AG09309 (cell line): ENCODE measurements at regions not wholly inside any gene's neighbourhood (a gene's known extent, or its start where the extent isn't known, plus 50 kb on each side); places are given as distances from the start of the nearest gene placed in this dataset.
"Not testable (repeated sequence)": the region's sequence is repeated elsewhere in the genome, so short reads cannot be mapped to it uniquely, and the experiment has no call there.

Source experiments
- DNase-seq: peaks from one replicate; pipeline ENCODE4 v3.0.0-alpha.2; 2010; ENCODE audit warnings: low read depth
- H3K4me3 ChIP-seq: 2 replicates; pipeline ENCODE4 v1.5.1; 2011; ENCODE audit warnings: mild to moderate bottlenecking, low read depth, low read length, moderate library complexity; ENCODE audit not compliant: control insufficient read depth
- TF ChIP-seq, protein P1 (sequence below): IDR thresholded peaks from 2 replicates; pipeline ENCODE4 v1.5.1; 2011; ENCODE audit warnings: mild to moderate bottlenecking, low read depth, low read length, inconsistent platforms; ENCODE audit not compliant: insufficient read depth, control insufficient read depth; ENCODE audit errors: missing control alignments

DNA sequence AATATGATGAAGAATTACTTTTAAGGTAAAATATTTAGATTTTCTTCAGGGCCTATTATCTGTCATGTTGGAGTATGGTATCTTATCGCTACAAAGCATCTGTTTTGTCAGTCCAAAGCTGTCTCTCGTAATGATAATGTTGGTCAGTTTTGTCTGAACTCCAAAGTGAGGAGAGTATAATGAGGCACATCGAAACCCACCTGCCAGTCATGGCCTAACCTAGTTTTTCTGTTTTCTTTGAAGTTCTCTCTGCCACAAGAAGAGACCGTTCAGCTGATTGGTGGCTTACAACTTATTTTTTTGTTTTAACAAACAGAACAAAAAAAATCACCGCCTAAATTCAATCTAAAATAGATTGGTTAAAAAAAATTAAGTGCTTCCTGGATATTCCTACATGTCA is 1387.9 kb downstream of the RPIA start:
- DNase-seq = no peak
- TF ChIP-seq, protein P1, sequence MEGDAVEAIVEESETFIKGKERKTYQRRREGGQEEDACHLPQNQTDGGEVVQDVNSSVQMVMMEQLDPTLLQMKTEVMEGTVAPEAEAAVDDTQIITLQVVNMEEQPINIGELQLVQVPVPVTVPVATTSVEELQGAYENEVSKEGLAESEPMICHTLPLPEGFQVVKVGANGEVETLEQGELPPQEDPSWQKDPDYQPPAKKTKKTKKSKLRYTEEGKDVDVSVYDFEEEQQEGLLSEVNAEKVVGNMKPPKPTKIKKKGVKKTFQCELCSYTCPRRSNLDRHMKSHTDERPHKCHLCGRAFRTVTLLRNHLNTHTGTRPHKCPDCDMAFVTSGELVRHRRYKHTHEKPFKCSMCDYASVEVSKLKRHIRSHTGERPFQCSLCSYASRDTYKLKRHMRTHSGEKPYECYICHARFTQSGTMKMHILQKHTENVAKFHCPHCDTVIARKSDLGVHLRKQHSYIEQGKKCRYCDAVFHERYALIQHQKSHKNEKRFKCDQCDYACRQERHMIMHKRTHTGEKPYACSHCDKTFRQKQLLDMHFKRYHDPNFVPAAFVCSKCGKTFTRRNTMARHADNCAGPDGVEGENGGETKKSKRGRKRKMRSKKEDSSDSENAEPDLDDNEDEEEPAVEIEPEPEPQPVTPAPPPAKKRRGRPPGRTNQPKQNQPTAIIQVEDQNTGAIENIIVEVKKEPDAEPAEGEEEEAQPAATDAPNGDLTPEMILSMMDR = no peak
- H3K4me3 ChIP-seq = no peak overlapping the region

- H3K4me3 ChIP-seq, DNase-seq: not testable (repeated sequence)
- TF ChIP-seq, protein P1 = peak; percentile 29
These were observed 1396.3 kb downstream of the RPIA start for GRCh38 chr2:90087792-90088191.

- not testable (repeated sequence) for DNase-seq, H3K4me3 ChIP-seq
These were observed 1402.2 kb downstream of the RPIA start for GRCh38 chr2:90093571-90094270.

- not testable (repeated sequence) for H3K4me3 ChIP-seq, DNase-seq
These were observed 1406.1 kb downstream of the RPIA start for GRCh38 chr2:90097617-90098016.

GRCh38 chr2:90105142-90105541 is 1413.7 kb downstream of the RPIA start:
- TF ChIP-seq, protein P1 = peak; percentile 31
- DNase-seq, H3K4me3 ChIP-seq: not testable (repeated sequence)

GRCh38 chr2:90123409-90123808 is 1431.9 kb downstream of the RPIA start:
- not testable (repeated sequence) for H3K4me3 ChIP-seq, DNase-seq

DNA sequence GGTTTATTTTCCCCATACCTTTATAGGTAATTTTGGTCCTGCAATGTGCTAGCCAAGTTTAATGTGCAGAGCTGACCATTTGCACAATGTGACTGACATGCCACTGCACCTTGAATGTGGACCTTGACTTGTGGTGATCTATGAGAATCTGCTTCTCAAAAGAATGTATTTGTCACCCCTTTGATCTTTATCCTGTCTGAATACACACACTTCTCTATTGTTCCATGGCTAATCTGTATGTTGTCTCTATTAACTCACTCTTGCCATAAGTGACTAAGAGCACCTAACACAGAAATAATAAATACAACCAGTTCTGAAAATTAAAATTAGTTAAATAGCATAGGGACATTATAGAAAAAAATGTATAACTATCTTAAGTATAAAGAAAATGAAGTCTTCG is 1447.6 kb downstream of the RPIA start:
- H3K4me3 ChIP-seq, DNase-seq: not testable (repeated sequence)

DNA sequence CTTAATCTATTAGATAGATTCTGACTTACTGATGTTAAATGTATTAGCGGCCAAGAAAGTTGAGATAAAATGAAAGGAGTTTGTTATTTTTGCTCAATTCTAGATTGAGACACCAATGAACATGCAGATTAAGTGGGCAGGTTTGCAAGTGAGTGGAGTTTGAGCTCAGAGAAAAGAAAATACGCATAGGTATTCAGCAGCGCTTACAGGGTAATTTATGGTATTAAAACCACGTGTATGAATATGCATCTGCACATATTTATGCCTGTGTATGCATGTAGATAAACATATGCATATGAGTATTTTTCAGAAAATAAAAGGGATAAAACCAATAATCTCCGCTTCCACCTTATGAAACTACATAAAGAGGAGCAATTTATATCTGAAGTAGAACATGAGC is 1450.1 kb downstream of the RPIA start:
- DNase-seq, H3K4me3 ChIP-seq: not testable (repeated sequence)

DNA sequence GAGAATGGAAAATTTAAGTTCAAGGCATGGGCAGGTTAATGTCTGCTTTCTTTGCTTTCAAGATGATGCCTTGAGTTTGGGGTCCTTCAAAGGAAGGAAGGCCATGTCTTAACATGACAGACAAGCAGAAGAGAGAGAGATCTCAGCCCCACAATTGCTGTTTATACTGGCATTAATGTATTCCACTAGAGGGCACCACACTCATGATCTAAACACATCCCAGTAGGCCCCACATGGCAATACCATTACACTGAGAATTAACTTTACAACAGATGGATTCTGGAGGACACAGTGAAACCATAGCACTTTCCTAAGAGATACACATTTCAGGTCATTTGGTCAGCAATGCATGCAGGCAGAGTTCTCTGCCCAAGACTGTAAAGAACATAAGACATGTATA is 1460.3 kb downstream of the RPIA start:
- TF ChIP-seq, protein P1 = peak; percentile 33
- H3K4me3 ChIP-seq, DNase-seq: not testable (repeated sequence)

- DNase-seq = not testable (repeated sequence)
These were observed 1479.5 kb downstream of the RPIA start for GRCh38 chr2:90170978-90171377.

GRCh38 chr2:90173081-90173480 is 1481.6 kb downstream of the RPIA start:
- H3K4me3 ChIP-seq, DNase-seq: not testable (repeated sequence)

More at GRCh38 chr2:90170978-90171377, 1479.5 kb downstream of the RPIA start:
- H3K4me3 ChIP-seq = not testable (repeated sequence)

DNA sequence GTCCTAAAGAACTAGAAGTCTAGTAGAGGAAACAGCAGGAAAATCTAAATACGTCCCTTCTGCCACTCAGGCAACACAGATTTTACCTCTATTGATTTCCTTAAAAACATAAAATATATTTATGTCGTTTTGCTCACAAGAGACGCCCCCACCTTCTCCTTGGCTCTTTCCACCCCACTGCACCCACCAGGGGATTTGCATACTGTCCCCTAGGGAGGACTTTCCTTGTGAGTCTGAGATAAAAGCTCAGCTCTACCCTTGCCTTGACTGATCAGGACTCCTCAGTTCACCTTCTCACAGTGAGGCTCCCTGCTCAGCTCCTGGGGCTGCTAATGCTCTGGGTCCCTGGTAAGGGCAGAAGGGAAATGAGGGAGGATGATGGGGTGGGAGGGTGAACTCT is 1488.1 kb downstream of the RPIA start:
- not testable (repeated sequence) for H3K4me3 ChIP-seq, DNase-seq
